K562 (cell line): ENCODE measurements at regions not wholly inside any gene's neighbourhood (a gene's known extent, or its start where the extent isn't known, plus 50 kb on each side); places are given as distances from the start of the nearest gene placed in this dataset.

ENCODE experiments used
- E4F1 ChIP-seq: fragments of 250-450 bp; sonication (Bioruptor Pico); IDR thresholded peaks from 2 replicates; pipeline ENCODE4 v1.5.0; 2021; ENCODE audit warnings: mild to moderate bottlenecking, borderline replicate concordance
- ZNF644 ChIP-seq: fragments of 200-800 bp; sonication (Bioruptor generic); IDR thresholded peaks from 2 replicates; pipeline ENCODE4 v1.6.1; 2016; ENCODE audit warnings: low read depth, missing genetic modification characterization, missing compliant biosample characterization

GRCh38 chr7:68748934-68749900, 849.1 kb upstream of the AUTS2 start:
- no peak for TF ChIP-seq ZNF644 (tag)
- no peak for TF ChIP-seq E4F1
